GM12878 (cell line): ENCODE measurements at regions not wholly inside any gene's neighbourhood (a gene's known extent, or its start where the extent isn't known, plus 50 kb on each side); places are given as distances from the start of the nearest gene placed in this dataset.

Experiments
- ATAC-seq: fragments of 200-7000 bp; cut with Tn5 transposase; 3 replicates; pipeline ENCODE4 v1.9.1; 2020; ENCODE audit warnings: mild to moderate bottlenecking, moderate library complexity
- BruUV-seq: library from RNA; stranded (reverse); fragments of 400-500 nt; replicated peaks from 2 replicates; lab custom pipeline; 2021; lab: Mats Ljungman, UMichigan
- CTCF ChIA-PET: fragments of 300-600 bp; sonication (Branson Sonifier 250); formaldehyde crosslinking; extraction: SDS; loops from one replicate; lab custom pipeline; 2021; ENCODE audit warnings: inconsistent platforms; lab: Yijun Ruan, JAX
- POLR2A ChIA-PET: fragments of 350-600 bp; formaldehyde crosslinking; extraction: SDS; loops from one replicate; lab custom pipeline; 2021; ENCODE audit warnings: inconsistent platforms; lab: Charles Lee
- RAD21 ChIA-PET: fragments of 300-600 bp; sonication (Branson Sonifier 250); formaldehyde crosslinking; loops from one replicate; lab custom pipeline; 2023; ENCODE audit warnings: antibody characterized with exemption; ENCODE audit not compliant: unreplicated experiment; lab: Charles Lee
- SMC1A ChIA-PET: fragments of 300-600 bp; sonication (Branson Sonifier 250); formaldehyde crosslinking; loops from one replicate; lab custom pipeline; 2023; ENCODE audit not compliant: unreplicated experiment, uncharacterized antibody; lab: Charles Lee
- DNase-seq: peaks from one replicate; pipeline ENCODE4 v3.0.0-alpha.2; 2011; ENCODE audit warnings: low read depth, low spot score
- FAIRE-seq: peaks from 3 replicates; lab custom pipeline; 2011; peaks lifted over from hg19 to GRCh38; lab: Jason Lieb, UNC
- H2AFZ ChIP-seq: 2 replicates; pipeline ENCODE4 v1.6.0; 2011; ENCODE audit warnings: low read depth, low read length, control low read depth; ENCODE audit not compliant: control insufficient read depth
- H3K27ac ChIP-seq: 2 replicates; pipeline ENCODE4 v1.5.1; 2011; ENCODE audit warnings: control low read depth; ENCODE audit not compliant: control insufficient read depth, insufficient read depth
- H3K27me3 ChIP-seq, 2 experiments: replicated peaks in 1 of 2; 2 replicates each; pipeline versions ENCODE4 v1.6.0 to v1.6.1; 2011; ENCODE audit warnings: low read length in 1 of 2; ENCODE audit not compliant: control insufficient read depth in 2 of 2, insufficient read depth in 2 of 2
- H3K36me3 ChIP-seq, 2 experiments: 2 replicates each; pipeline ENCODE4 v1.5.1; 2011; ENCODE audit warnings: low read length in 1 of 2; ENCODE audit not compliant: control insufficient read depth in 2 of 2, insufficient read depth in 2 of 2
- H3K4me1 ChIP-seq: 2 replicates; pipeline ENCODE4 v1.6.1; 2011; ENCODE audit warnings: mild to moderate bottlenecking, low read length, moderate library complexity, mixed read lengths; ENCODE audit not compliant: control insufficient read depth, insufficient read depth
- H3K4me2 ChIP-seq: 2 replicates; pipeline ENCODE4 v1.6.0; 2011; ENCODE audit warnings: control low read depth; ENCODE audit not compliant: control insufficient read depth, insufficient read depth
- H3K4me3 ChIP-seq: fragments of 200-600 bp; sonication (generic); 2 replicates; pipeline ENCODE4 v1.5.1; 2016
- H3K79me2 ChIP-seq: 2 replicates; pipeline ENCODE4 v1.6.0; 2011; ENCODE audit warnings: low read length; ENCODE audit not compliant: control insufficient read depth, insufficient read depth
- H3K9ac ChIP-seq: 2 replicates; pipeline ENCODE4 v1.8.0; 2011; ENCODE audit warnings: low read length, control low read depth, mixed read lengths; ENCODE audit not compliant: control insufficient read depth, insufficient read depth
- H3K9me3 ChIP-seq: replicated peaks from 3 replicates; pipeline ENCODE4 v1.5.1; 2011; ENCODE audit warnings: mild to moderate bottlenecking, low read length; ENCODE audit not compliant: control insufficient read depth, insufficient read depth
- H4K20me1 ChIP-seq: 2 replicates; pipeline ENCODE4 v1.6.0; 2011; ENCODE audit not compliant: control insufficient read depth, insufficient read depth
- BCL11A ChIP-seq: IDR thresholded peaks from 2 replicates; pipeline ENCODE4 v1.6.1; 2011; ENCODE audit warnings: low read depth, low read length
- BMI1 ChIP-seq: fragments of 450-650 bp; IDR thresholded peaks from 2 replicates; pipeline ENCODE4 v1.6.1; 2016; ENCODE audit warnings: mild to moderate bottlenecking, moderate library complexity, borderline replicate concordance
- CREM ChIP-seq: IDR thresholded peaks from 2 replicates; pipeline ENCODE4 v1.6.1; 2014; ENCODE audit warnings: antibody characterized with exemption, low read depth
- DPF2 ChIP-seq: fragments of 450-650 bp; IDR thresholded peaks from 2 replicates; pipeline ENCODE4 v1.6.1; 2017; ENCODE audit warnings: mild to moderate bottlenecking
- EED ChIP-seq: sonication (generic); IDR thresholded peaks from 2 replicates; pipeline ENCODE4 v1.6.1; 2016; ENCODE audit warnings: antibody characterized with exemption, low read depth
- HDGF ChIP-seq: fragments of 450-650 bp; IDR thresholded peaks from 2 replicates; pipeline ENCODE4 v1.6.1; 2016; ENCODE audit warnings: antibody characterized with exemption
- KAT2A ChIP-seq: conservative IDR thresholded peaks from 2 replicates; pipeline ENCODE4 v1.6.1; 2011; ENCODE audit warnings: low read depth, low read length; ENCODE audit not compliant: control insufficient read depth
- MEF2B ChIP-seq: fragments of 450-650 bp; IDR thresholded peaks from 2 replicates; pipeline ENCODE4 v1.6.1; 2018; ENCODE audit warnings: mild to moderate bottlenecking, moderate library complexity; ENCODE audit not compliant: partially characterized antibody, poor library complexity, severe bottlenecking
- NRF1 ChIP-seq: conservative IDR thresholded peaks from 2 replicates; pipeline ENCODE4 v1.6.1; 2011; ENCODE audit warnings: mild to moderate bottlenecking, low read depth, low read length, improper control_type of control experiment
- PML ChIP-seq: IDR thresholded peaks from 2 replicates; pipeline ENCODE4 v1.6.1; 2012; ENCODE audit warnings: low read length, inconsistent platforms
- SIX5 ChIP-seq: IDR thresholded peaks from 2 replicates; pipeline ENCODE4 v1.6.1; 2011; ENCODE audit warnings: mild to moderate bottlenecking, low read depth, low read length, moderate library complexity; ENCODE audit not compliant: severe bottlenecking
- SP1 ChIP-seq: IDR thresholded peaks from one replicate; pipeline ENCODE4 v1.6.1; 2011; ENCODE audit warnings: low read depth, low read length
- SUZ12 ChIP-seq: fragments of 200-600 bp; sonication (generic); IDR thresholded peaks from one replicate; pipeline ENCODE4 v1.6.1; 2018; ENCODE audit warnings: antibody characterized with exemption, mild to moderate bottlenecking; ENCODE audit not compliant: unreplicated experiment
- USF1 ChIP-seq: IDR thresholded peaks from 2 replicates; pipeline ENCODE4 v1.6.1; 2011; ENCODE audit warnings: borderline replicate concordance, low read depth, mild to moderate bottlenecking, moderate library complexity, mixed read lengths, low read length; ENCODE audit not compliant: insufficient read depth; ENCODE audit errors: extremely low read length
- ZBED1 ChIP-seq: IDR thresholded peaks from 2 replicates; pipeline ENCODE4 v1.6.1; 2016; ENCODE audit warnings: borderline replicate concordance
- ZNF622 ChIP-seq: fragments of 450-650 bp; IDR thresholded peaks from 2 replicates; pipeline ENCODE4 v1.6.1; 2017; ENCODE audit warnings: mild to moderate bottlenecking, inconsistent platforms
- WGBS: methylation state at CpG from one replicate; pipeline ENCODE4 v1.1.6; 2016; ENCODE audit warnings: low lambda C conversion rate; ENCODE audit not compliant: insufficient replicate concordance, insufficient coverage; ENCODE audit errors: missing lambda C conversion rate; 5-methylcytosine and 5-hydroxymethylcytosine counted together
- in situ Hi-C: fragments of 300-500 bp; cut with MboI; formaldehyde crosslinking; loops from 9 replicates; pipeline ENCODE4 v1.14.3; 2018; ENCODE audit warnings: mixed read lengths
- intact Hi-C: fragments of 100-400 bp; cut with micrococcal nuclease; formaldehyde crosslinking; loops from one replicate; pipeline ENCODE4 v1.14.2; 2022; ENCODE audit not compliant: unreplicated experiment
- TF ChIP-seq, protein P1 (sequence below): fragments of 150-350 bp; IDR thresholded peaks from 2 replicates; pipeline ENCODE4 v1.6.1; 2014; ENCODE audit warnings: mild to moderate bottlenecking, low read depth, low read length
- TF ChIP-seq, protein P2 (sequence below): IDR thresholded peaks from 2 replicates; pipeline ENCODE4 v1.6.1; 2011; ENCODE audit warnings: low read depth, mild to moderate bottlenecking, low read length, moderate library complexity, borderline replicate concordance; ENCODE audit errors: extremely low read depth

- BruUV-seq: no TSS peak
- no peaks in the 10 kb centered on the region for H4K20me1 ChIP-seq
- no peaks in the 10 kb centered on the region for H3K36me3 ChIP-seq
- H2AFZ ChIP-seq: no peak overlapping the region
- ATAC-seq (no peak), DNase-seq (no peak), FAIRE-seq (no peak)
- CTCF ChIA-PET: no interaction called here
- H3K27me3 ChIP-seq: no peaks in the 10 kb centered on the region
- RAD21 ChIA-PET: no interaction called here
- POLR2A ChIA-PET: no interaction called here
- no peaks in the 10 kb centered on the region for H3K79me2 ChIP-seq
- H3K4me3 ChIP-seq: no peak overlapping the region
- 0% methylated on average over 1 of the region's 1 CpG for WGBS
- SMC1A ChIA-PET: no interaction called here
- intact Hi-C loops: no loop called here
- TF ChIP-seq ZNF622: no peak
- TF ChIP-seq, protein P1, sequence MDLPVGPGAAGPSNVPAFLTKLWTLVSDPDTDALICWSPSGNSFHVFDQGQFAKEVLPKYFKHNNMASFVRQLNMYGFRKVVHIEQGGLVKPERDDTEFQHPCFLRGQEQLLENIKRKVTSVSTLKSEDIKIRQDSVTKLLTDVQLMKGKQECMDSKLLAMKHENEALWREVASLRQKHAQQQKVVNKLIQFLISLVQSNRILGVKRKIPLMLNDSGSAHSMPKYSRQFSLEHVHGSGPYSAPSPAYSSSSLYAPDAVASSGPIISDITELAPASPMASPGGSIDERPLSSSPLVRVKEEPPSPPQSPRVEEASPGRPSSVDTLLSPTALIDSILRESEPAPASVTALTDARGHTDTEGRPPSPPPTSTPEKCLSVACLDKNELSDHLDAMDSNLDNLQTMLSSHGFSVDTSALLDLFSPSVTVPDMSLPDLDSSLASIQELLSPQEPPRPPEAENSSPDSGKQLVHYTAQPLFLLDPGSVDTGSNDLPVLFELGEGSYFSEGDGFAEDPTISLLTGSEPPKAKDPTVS: no peak
- TF ChIP-seq BCL11A: no peak
- no peak for TF ChIP-seq CREM
- TF ChIP-seq SUZ12: no peak
- TF ChIP-seq, protein P2, sequence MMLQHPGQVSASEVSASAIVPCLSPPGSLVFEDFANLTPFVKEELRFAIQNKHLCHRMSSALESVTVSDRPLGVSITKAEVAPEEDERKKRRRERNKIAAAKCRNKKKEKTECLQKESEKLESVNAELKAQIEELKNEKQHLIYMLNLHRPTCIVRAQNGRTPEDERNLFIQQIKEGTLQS: no peak
- TF ChIP-seq NRF1: no peak
- TF ChIP-seq USF1: no peak
- TF ChIP-seq PML: no peak
- no peak for TF ChIP-seq ZBED1
- TF ChIP-seq DPF2: no peak
- TF ChIP-seq SP1: no peak
- TF ChIP-seq SIX5: no peak
- no peak for TF ChIP-seq KAT2A
- no peak for TF ChIP-seq MEF2B
- no peak for TF ChIP-seq HDGF
- TF ChIP-seq BMI1: no peak
- no peak for TF ChIP-seq EED
- no peak overlapping the region for H3K27ac ChIP-seq
- H3K4me1 ChIP-seq: no peaks in the 10 kb centered on the region
- in situ Hi-C loops: no loop called here
- H3K9ac ChIP-seq: no peak overlapping the region
- H3K4me2 ChIP-seq: no peak overlapping the region
- no peaks in the 10 kb centered on the region for H3K9me3 ChIP-seq
Measured at GRCh38 chr7:9148687-9149086, 715.3 kb downstream of the NXPH1 start.
